Nephron progenitor cell (in vitro differentiated cells): ENCODE measurements at regions not wholly inside any gene's neighbourhood (a gene's known extent, or its start where the extent isn't known, plus 50 kb on each side); places are given as distances from the start of the nearest gene placed in this dataset.
"Not testable (repeated sequence)": the region's sequence is repeated elsewhere in the genome, so short reads cannot be mapped to it uniquely, and the experiment has no call there.

Experiments
- DNase-seq: peaks from one replicate; pipeline ENCODE4 v3.0.0; 2021
- H3K27ac Mint-ChIP-seq: 2 replicates; pipeline ENCODE4 v1.8.0; 2021; ENCODE audit warnings: mild to moderate bottlenecking, moderate library complexity, mixed read lengths
- H3K27me3 Mint-ChIP-seq: 2 replicates; pipeline ENCODE4 v1.8.0; 2021; ENCODE audit warnings: mild to moderate bottlenecking, low read depth, mixed read lengths; ENCODE audit not compliant: poor library complexity
- H3K36me3 Mint-ChIP-seq: 2 replicates; pipeline ENCODE4 v1.8.0; 2021; ENCODE audit warnings: low read depth, mixed read lengths
- H3K4me1 Mint-ChIP-seq: 2 replicates; pipeline ENCODE4 v1.8.0; 2021; ENCODE audit warnings: mixed read lengths
- H3K4me3 Mint-ChIP-seq: 2 replicates; pipeline ENCODE4 v1.8.0; 2021; ENCODE audit warnings: mild to moderate bottlenecking, moderate library complexity, mixed read lengths
- H3K9me3 Mint-ChIP-seq: 2 replicates; pipeline ENCODE4 v1.8.0; 2021; ENCODE audit warnings: mild to moderate bottlenecking, moderate library complexity, mixed read lengths
- CTCF ChIP-seq: fragments of 200-600 bp; sonication (generic); IDR thresholded peaks from 2 replicates; pipeline ENCODE4 v1.5.0; 2021; ENCODE audit warnings: antibody characterized with exemption

- no peak for TF ChIP-seq CTCF
- Mint-ChIP-seq H3K36me3 (no peaks in the 10 kb centered on the region), H3K27ac (no peak overlapping the region), H3K4me3 (no peak overlapping the region), H3K9me3 (no peaks in the 10 kb centered on the region), H3K27me3 (no peaks in the 10 kb centered on the region), H3K4me1 (no peaks in the 10 kb centered on the region)
- DNase-seq = no peak
Measured at GRCh38 chr13:83100237-83100636, 782.0 kb downstream of the SLITRK1 start.

- no peak overlapping the region for H3K4me3 Mint-ChIP-seq
- TF ChIP-seq CTCF = no peak
- no peaks in the 10 kb centered on the region for H3K36me3 Mint-ChIP-seq
- H3K4me1 Mint-ChIP-seq = no peaks in the 10 kb centered on the region
- no peak for DNase-seq
- peaks cover 18% of the 10 kb centered on the region for H3K9me3 Mint-ChIP-seq
- no peak overlapping the region for H3K27ac Mint-ChIP-seq
- no peaks in the 10 kb centered on the region for H3K27me3 Mint-ChIP-seq
Measured at GRCh38 chr13:83088858-83089257, 793.4 kb downstream of the SLITRK1 start.

- no peaks in the 10 kb centered on the region for H3K36me3 Mint-ChIP-seq
Measured at GRCh38 chr13:83086948-83087347, 795.3 kb downstream of the SLITRK1 start.

GRCh38 chr13:83086088-83086487, 796.2 kb downstream of the SLITRK1 start:
- no peaks in the 10 kb centered on the region for H3K36me3 Mint-ChIP-seq
- no peak overlapping the region for H3K4me3 Mint-ChIP-seq
- no peak overlapping the region for H3K27ac Mint-ChIP-seq
- no peak for DNase-seq
- H3K27me3 Mint-ChIP-seq = peaks cover 3% of the 10 kb centered on the region
- TF ChIP-seq CTCF = no peak
- no peaks in the 10 kb centered on the region for H3K4me1 Mint-ChIP-seq
- H3K9me3 Mint-ChIP-seq = peaks cover 21% of the 10 kb centered on the region

More at GRCh38 chr13:83086948-83087347, 795.3 kb downstream of the SLITRK1 start:
- Mint-ChIP-seq H3K27ac (no peak overlapping the region), H3K4me3 (no peak overlapping the region), H3K27me3 (peaks cover 3% of the 10 kb centered on the region), H3K4me1 (no peaks in the 10 kb centered on the region), H3K9me3 (peaks cover 22% of the 10 kb centered on the region)
- TF ChIP-seq CTCF = no peak
- DNase-seq = no peak

GRCh38 chr13:83085186-83085900, 796.9 kb downstream of the SLITRK1 start:
- Mint-ChIP-seq H3K4me3 (no peak overlapping the region), H3K9me3 (peaks cover 14% of the 10 kb centered on the region), H3K27me3 (peaks cover 3% of the 10 kb centered on the region), H3K36me3 (no peaks in the 10 kb centered on the region), H3K27ac (no peak overlapping the region), H3K4me1 (no peaks in the 10 kb centered on the region)
- TF ChIP-seq CTCF = no peak
- no peak for DNase-seq

GRCh38 chr13:83077499-83077898, 804.8 kb downstream of the SLITRK1 start:
- no peaks in the 10 kb centered on the region for H3K9me3 Mint-ChIP-seq
- no peak for DNase-seq
- no peaks in the 10 kb centered on the region for H3K27me3 Mint-ChIP-seq
- H3K36me3 Mint-ChIP-seq = no peaks in the 10 kb centered on the region
- no peak overlapping the region for H3K4me3 Mint-ChIP-seq
- no peak for TF ChIP-seq CTCF
- H3K4me1 Mint-ChIP-seq = no peaks in the 10 kb centered on the region
- H3K27ac Mint-ChIP-seq = no peak overlapping the region

- not testable (repeated sequence) for H3K27ac Mint-ChIP-seq, H3K4me1 Mint-ChIP-seq, DNase-seq, H3K36me3 Mint-ChIP-seq, H3K27me3 Mint-ChIP-seq, H3K9me3 Mint-ChIP-seq, H3K4me3 Mint-ChIP-seq
Measured at GRCh38 chr13:83073930-83074329, 808.3 kb downstream of the SLITRK1 start.
